ENCODE measurements at regions not wholly inside any gene's neighbourhood (a gene's known extent, or its start where the extent isn't known, plus 50 kb on each side); places are given as distances from the start of the nearest gene placed in this dataset.
"Not testable (repeated sequence)": the region's sequence is repeated elsewhere in the genome, so short reads cannot be mapped to it uniquely, and the experiment has no call there.

DNA sequence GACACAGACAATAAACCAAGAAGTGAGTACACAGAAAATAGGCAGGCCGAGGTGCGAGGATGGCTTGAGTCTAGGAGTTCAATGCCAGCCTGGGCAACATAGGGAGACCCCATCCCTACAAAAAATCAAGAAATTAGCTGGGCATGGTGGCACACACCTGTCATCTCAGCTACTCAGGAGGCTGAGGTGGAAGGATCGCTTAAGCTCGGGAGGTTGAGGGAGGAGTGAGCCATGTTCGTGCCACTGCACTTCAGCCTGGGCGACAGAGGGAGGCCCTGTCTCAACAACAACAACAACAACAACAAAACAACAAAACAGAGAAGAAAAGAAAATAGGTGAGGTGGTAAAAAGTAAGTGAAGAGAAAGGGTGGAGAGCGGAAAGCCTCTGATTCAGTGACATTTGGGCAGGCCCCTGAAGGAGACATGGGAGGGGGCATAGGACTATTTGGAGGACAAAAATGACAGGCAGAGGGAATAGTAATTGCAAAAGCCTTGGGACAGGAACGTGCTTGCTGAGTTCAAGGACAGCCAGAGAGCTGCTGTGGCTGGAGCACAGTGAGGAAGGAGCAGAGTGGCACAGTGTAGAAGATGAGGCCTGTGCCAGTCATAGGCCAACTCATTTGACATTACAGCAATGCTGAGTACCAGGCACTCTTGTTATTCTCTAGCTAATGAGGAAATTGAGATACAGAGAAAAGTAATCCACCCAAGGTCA, 160.6 kb downstream of the VEGFA start:
- DNase-seq (ENCODE audit: low read depth), result no peak
- TF ChIP-seq, protein P1, sequence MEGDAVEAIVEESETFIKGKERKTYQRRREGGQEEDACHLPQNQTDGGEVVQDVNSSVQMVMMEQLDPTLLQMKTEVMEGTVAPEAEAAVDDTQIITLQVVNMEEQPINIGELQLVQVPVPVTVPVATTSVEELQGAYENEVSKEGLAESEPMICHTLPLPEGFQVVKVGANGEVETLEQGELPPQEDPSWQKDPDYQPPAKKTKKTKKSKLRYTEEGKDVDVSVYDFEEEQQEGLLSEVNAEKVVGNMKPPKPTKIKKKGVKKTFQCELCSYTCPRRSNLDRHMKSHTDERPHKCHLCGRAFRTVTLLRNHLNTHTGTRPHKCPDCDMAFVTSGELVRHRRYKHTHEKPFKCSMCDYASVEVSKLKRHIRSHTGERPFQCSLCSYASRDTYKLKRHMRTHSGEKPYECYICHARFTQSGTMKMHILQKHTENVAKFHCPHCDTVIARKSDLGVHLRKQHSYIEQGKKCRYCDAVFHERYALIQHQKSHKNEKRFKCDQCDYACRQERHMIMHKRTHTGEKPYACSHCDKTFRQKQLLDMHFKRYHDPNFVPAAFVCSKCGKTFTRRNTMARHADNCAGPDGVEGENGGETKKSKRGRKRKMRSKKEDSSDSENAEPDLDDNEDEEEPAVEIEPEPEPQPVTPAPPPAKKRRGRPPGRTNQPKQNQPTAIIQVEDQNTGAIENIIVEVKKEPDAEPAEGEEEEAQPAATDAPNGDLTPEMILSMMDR (IDR thresholded peaks at IDR 0.05; ENCODE audit: insufficient read depth, low read depth, low read length, missing control alignments), result no peak
- H3K4me3 ChIP-seq (ENCODE audit: low read length), result no peak overlapping the region

DNA sequence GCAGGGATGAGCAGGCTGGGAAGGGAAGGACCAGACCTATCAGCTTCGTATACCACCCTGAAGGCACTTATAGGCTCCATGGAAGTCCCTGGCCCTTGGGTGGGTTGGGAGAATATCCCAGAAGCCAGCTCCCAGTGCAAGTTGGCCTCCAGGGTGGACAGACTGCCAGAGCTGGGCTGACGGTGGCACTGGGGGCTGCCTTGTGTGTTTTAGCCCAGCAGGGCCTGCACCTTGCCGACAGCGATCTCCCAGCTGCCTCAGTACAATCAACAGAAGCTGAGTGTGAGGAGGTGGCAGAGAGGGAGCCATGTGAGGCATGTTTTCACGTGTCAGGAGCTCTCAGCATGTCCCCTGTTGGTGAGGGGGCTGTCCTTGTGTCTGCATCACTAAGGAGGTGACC, 159.5 kb downstream of the VEGFA start:
- TF ChIP-seq, protein P1 (IDR thresholded peaks at IDR 0.05; ENCODE audit: insufficient read depth, low read depth, low read length, missing control alignments), result no peak
- no peak for DNase-seq (ENCODE audit: low read depth)

DNA sequence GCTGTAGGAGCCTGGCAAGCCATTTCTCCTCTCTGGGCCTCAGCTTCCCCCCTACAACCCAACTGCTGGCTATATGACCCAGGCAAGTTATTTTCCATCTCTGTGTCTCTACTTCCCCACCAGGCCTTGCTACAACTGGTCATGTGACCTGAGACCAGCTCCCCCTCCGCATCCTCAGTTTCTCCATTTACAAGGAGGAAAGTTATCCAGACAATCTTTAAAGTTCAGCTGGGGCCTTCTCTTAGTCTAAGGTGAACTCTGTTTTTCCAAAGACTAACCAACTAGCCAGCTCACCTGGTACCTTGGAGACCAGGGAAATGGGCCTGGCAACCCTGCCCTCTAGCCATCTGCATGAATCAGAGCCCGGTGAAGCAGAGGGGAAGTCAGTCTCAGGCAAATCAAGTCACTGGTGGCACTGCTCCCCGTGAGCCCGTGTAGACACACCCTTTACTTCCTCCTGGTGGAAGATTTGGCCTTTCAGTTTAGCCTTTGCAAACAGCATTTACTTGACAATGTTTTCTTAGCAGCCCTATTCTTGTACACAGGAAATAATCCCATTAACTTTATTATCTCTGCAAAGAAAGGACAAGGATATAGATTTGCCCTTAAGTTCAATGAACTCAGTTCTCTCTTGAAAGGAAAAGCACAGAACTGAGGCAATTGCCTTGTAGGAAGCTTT, 157.7 kb downstream of the VEGFA start:
- peak; percentile 62 for DNase-seq (ENCODE audit: low read depth)

More for the DNA sequence above, 159.5 kb downstream of the VEGFA start:
- no peak overlapping the region for H3K4me3 ChIP-seq (ENCODE audit: low read length)

DNA sequence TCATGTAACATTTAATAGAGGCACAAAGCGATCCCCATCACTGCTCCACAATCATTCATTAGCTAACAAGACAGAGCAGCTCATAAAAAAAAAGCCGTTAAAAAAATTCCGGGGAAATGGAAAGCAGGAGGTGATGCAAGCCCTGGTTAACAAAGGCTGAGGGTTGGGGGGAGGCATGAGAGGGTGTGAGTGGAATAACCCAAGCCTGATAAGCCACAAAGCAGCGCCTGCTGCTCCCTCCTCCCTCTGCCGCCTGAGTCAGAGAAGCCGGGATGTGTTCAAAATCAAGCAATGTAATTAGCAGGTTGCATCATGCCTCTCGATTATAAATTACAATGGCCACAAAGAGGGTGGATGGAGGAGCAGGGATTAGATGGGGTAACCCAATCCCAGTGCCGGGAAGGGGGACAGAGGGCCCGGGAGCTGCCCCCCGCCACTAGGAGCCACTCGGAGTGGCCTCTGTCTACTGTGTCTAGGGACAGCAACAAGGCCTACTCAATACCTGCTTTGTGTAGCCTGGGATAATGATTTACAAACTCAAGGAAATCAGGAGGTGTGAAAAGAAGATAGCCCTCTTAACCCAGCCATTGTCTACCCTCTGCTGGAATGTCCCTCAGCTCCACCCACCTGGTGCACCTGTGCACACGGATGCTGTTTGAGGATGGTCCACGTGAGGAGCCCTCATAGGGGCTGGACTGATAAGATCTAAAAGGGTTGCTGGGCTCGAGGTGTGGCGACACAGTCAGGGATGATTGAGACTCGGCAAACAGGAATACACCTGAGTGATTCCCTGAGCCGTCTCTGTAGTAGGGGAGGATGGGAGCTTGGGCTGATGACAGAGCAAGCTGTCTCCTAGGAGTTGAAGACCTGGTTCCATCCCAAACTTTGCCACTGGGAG, 156.9 kb downstream of the VEGFA start:
- no peak overlapping the region for H3K4me3 ChIP-seq (ENCODE audit: low read length)
- DNase-seq (ENCODE audit: low read depth), result peak; percentile 95
- TF ChIP-seq, protein P1 (IDR thresholded peaks at IDR 0.05; ENCODE audit: insufficient read depth, low read depth, low read length, missing control alignments), result no peak

More for the DNA sequence above, 157.7 kb downstream of the VEGFA start:
- TF ChIP-seq, protein P1 (IDR thresholded peaks at IDR 0.05; ENCODE audit: insufficient read depth, low read depth, low read length, missing control alignments), result peak; percentile 30
- no peak overlapping the region for H3K4me3 ChIP-seq (ENCODE audit: low read length)

DNA sequence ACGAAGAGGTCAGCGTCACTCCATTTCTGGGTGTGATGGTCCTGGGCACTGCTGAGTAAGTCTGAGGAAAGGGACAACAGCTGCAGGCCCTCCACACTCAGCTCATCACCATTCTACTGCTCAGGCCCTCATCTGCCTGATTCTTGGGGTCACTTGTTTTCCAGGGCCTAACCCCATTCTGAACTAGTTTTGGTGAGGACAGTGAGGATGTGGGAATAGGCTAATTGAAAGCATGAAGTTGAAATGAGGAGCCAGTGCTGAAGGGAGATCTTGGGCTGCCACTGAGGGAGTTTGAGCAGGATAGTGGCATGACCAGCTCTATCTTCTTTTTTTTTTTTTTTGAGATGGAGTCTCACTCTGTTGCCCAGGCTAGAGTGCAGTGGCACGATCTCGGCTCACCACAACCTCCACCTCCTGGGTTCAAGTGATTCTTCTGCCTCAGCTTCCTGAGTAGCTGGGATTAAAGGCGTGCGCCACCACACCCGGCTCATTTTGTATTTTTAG, 155.7 kb downstream of the VEGFA start:
- not testable (repeated sequence) for DNase-seq (ENCODE audit: low read depth)

DNA sequence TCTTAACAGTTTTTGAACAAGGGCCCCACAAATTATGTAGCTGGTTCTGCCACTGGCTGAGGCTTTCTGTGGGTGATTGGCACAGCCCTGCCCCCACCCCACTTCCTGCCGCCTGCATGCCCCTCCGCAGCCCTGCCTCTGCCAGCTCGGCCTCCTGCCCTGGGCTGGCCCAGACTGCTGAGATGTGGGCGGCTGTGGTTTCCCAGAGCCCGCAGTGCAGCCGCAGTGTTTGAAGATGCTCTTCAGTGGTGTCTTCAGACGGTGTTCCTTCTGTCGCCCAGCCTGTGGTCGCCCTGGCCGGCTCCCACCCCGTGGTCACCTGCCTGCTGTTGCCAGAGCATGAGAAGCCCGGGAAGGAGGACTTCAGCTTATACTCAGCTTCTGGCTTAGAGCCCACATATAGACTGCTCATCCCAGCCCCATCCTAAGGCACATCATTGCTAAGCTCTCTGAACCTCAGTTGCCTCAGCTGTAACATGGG, 154.3 kb downstream of the VEGFA start:
- DNase-seq (ENCODE audit: low read depth), result no peak
- TF ChIP-seq, protein P1 (IDR thresholded peaks at IDR 0.05; ENCODE audit: insufficient read depth, low read depth, low read length, missing control alignments), result no peak
- no peak overlapping the region for H3K4me3 ChIP-seq (ENCODE audit: low read length)

More for the DNA sequence above, 155.7 kb downstream of the VEGFA start:
- not testable (repeated sequence) for H3K4me3 ChIP-seq (ENCODE audit: low read length)

Measured in epithelial cell of esophagus (primary cell).